ENCODE measurements at regions not wholly inside any gene's neighbourhood (a gene's known extent, or its start where the extent isn't known, plus 50 kb on each side); places are given as distances from the start of the nearest gene placed in this dataset.

- TF ChIP-seq, protein P1, sequence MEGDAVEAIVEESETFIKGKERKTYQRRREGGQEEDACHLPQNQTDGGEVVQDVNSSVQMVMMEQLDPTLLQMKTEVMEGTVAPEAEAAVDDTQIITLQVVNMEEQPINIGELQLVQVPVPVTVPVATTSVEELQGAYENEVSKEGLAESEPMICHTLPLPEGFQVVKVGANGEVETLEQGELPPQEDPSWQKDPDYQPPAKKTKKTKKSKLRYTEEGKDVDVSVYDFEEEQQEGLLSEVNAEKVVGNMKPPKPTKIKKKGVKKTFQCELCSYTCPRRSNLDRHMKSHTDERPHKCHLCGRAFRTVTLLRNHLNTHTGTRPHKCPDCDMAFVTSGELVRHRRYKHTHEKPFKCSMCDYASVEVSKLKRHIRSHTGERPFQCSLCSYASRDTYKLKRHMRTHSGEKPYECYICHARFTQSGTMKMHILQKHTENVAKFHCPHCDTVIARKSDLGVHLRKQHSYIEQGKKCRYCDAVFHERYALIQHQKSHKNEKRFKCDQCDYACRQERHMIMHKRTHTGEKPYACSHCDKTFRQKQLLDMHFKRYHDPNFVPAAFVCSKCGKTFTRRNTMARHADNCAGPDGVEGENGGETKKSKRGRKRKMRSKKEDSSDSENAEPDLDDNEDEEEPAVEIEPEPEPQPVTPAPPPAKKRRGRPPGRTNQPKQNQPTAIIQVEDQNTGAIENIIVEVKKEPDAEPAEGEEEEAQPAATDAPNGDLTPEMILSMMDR (IDR thresholded peaks at IDR 0.05) = no peak
- no peak for TF ChIP-seq POLR2A (IDR thresholded peaks at IDR 0.05)
These were observed 459.3 kb downstream of the ADGRL2 start for GRCh38 chr1:82260051-82260450.
